ENCODE measurements at regions not wholly inside any gene's neighbourhood (a gene's known extent, or its start where the extent isn't known, plus 50 kb on each side); places are given as distances from the start of the nearest gene placed in this dataset.
"Not testable (repeated sequence)": the region's sequence is repeated elsewhere in the genome, so short reads cannot be mapped to it uniquely, and the experiment has no call there.

GRCh38 chr3:139110929-139111328 lies 66.2 kb upstream of the PRR23C start:
- TF ChIP-seq, protein P1, sequence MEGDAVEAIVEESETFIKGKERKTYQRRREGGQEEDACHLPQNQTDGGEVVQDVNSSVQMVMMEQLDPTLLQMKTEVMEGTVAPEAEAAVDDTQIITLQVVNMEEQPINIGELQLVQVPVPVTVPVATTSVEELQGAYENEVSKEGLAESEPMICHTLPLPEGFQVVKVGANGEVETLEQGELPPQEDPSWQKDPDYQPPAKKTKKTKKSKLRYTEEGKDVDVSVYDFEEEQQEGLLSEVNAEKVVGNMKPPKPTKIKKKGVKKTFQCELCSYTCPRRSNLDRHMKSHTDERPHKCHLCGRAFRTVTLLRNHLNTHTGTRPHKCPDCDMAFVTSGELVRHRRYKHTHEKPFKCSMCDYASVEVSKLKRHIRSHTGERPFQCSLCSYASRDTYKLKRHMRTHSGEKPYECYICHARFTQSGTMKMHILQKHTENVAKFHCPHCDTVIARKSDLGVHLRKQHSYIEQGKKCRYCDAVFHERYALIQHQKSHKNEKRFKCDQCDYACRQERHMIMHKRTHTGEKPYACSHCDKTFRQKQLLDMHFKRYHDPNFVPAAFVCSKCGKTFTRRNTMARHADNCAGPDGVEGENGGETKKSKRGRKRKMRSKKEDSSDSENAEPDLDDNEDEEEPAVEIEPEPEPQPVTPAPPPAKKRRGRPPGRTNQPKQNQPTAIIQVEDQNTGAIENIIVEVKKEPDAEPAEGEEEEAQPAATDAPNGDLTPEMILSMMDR (IDR thresholded peaks at IDR 0.05), result not testable (repeated sequence)
- TF ChIP-seq POLR2A, POLR2AphosphoS5 (IDR thresholded peaks at IDR 0.05): not testable (repeated sequence)
